HCEC 1CT (cell line): ENCODE measurements at regions not wholly inside any gene's neighbourhood (a gene's known extent, or its start where the extent isn't known, plus 50 kb on each side); places are given as distances from the start of the nearest gene placed in this dataset.
"Not testable (repeated sequence)": the region's sequence is repeated elsewhere in the genome, so short reads cannot be mapped to it uniquely, and the experiment has no call there.

Experiments
- DNase-seq: peaks from one replicate; pipeline ENCODE4 v3.0.0-alpha.2; 2017

- DNase-seq: no peak
Measured at GRCh38 chr17:53475002-53475401, 347.7 kb upstream of the KIF2B start.

GRCh38 chr17:53472586-53472985, 350.1 kb upstream of the KIF2B start:
- no peak for DNase-seq

GRCh38 chr17:53471514-53471913, 351.2 kb upstream of the KIF2B start:
- DNase-seq: no peak

GRCh38 chr17:53470626-53471025, 352.1 kb upstream of the KIF2B start:
- no peak for DNase-seq

- no peak for DNase-seq
Measured at GRCh38 chr17:53466733-53467132, 356.0 kb upstream of the KIF2B start.

- DNase-seq: not testable (repeated sequence)
Measured at GRCh38 chr17:53464396-53464795, 358.3 kb upstream of the KIF2B start.

GRCh38 chr17:53463363-53463762, 359.4 kb upstream of the KIF2B start:
- DNase-seq: no peak

GRCh38 chr17:53462393-53462811, 360.3 kb upstream of the KIF2B start:
- no peak for DNase-seq

- not testable (repeated sequence) for DNase-seq
Measured at GRCh38 chr17:53455943-53456342, 366.8 kb upstream of the KIF2B start.

GRCh38 chr17:53454337-53454736, 368.4 kb upstream of the KIF2B start:
- DNase-seq: no peak

- no peak for DNase-seq
Measured at GRCh38 chr17:53449324-53449723, 373.4 kb upstream of the KIF2B start.

GRCh38 chr17:53428913-53429312, 393.8 kb upstream of the KIF2B start:
- DNase-seq: no peak

GRCh38 chr17:53426505-53426904, 396.2 kb upstream of the KIF2B start:
- DNase-seq: no peak

GRCh38 chr17:53420035-53420641, 402.6 kb upstream of the KIF2B start:
- DNase-seq: no peak

GRCh38 chr17:53409588-53409987, 413.1 kb upstream of the KIF2B start:
- DNase-seq: no peak

- DNase-seq: no peak
Measured at GRCh38 chr17:53406907-53407306, 415.8 kb upstream of the KIF2B start.

GRCh38 chr17:53391197-53391596, 431.5 kb upstream of the KIF2B start:
- DNase-seq: no peak

- DNase-seq: no peak
Measured at GRCh38 chr17:53390575-53390974, 432.2 kb upstream of the KIF2B start.

GRCh38 chr17:53387745-53388144, 435.0 kb upstream of the KIF2B start:
- DNase-seq: no peak

GRCh38 chr17:53353919-53354351, 468.8 kb upstream of the KIF2B start:
- DNase-seq: no peak

- no peak for DNase-seq
Measured at GRCh38 chr17:53344778-53345177, 477.9 kb upstream of the KIF2B start.

GRCh38 chr17:53336281-53336680, 486.4 kb upstream of the KIF2B start:
- no peak for DNase-seq

- no peak for DNase-seq
Measured at GRCh38 chr17:53335443-53335842, 487.3 kb upstream of the KIF2B start.

- DNase-seq: no peak
Measured at GRCh38 chr17:53330756-53331155, 492.0 kb upstream of the KIF2B start.

- DNase-seq: no peak
Measured at GRCh38 chr17:53321651-53322050, 501.1 kb upstream of the KIF2B start.

- DNase-seq: no peak
Measured at GRCh38 chr17:53319947-53320346, 502.8 kb upstream of the KIF2B start.
